HG02973 (cell line): ENCODE measurements at regions not wholly inside any gene's neighbourhood (a gene's known extent, or its start where the extent isn't known, plus 50 kb on each side); places are given as distances from the start of the nearest gene placed in this dataset.
"Not testable (repeated sequence)": the region's sequence is repeated elsewhere in the genome, so short reads cannot be mapped to it uniquely, and the experiment has no call there.

Experiments used
- ATAC-seq: cut with Tn5 transposase; IDR thresholded peaks from one replicate; pipeline ENCODE4 v1.9.1; 2021; ENCODE audit warnings: moderate library complexity; ENCODE audit not compliant: unreplicated experiment

GRCh38 chr12:83656004-83656403, 969.3 kb downstream of the TMTC2 start:
- ATAC-seq: no peak

- no peak for ATAC-seq
Observed at GRCh38 chr12:83642205-83642604, 955.5 kb downstream of the TMTC2 start.

GRCh38 chr12:83641789-83642188, 955.1 kb downstream of the TMTC2 start:
- no peak for ATAC-seq

- ATAC-seq: no peak
Observed at GRCh38 chr12:83634726-83635267, 948.1 kb downstream of the TMTC2 start.

GRCh38 chr12:83630526-83630925, 943.8 kb downstream of the TMTC2 start:
- no peak for ATAC-seq

- ATAC-seq: no peak
Observed at GRCh38 chr12:83629931-83630330, 943.2 kb downstream of the TMTC2 start.

GRCh38 chr12:83622205-83622604, 935.5 kb downstream of the TMTC2 start:
- ATAC-seq: no peak

GRCh38 chr12:83619973-83620372, 933.3 kb downstream of the TMTC2 start:
- no peak for ATAC-seq

GRCh38 chr12:83615152-83615551, 928.4 kb downstream of the TMTC2 start:
- no peak for ATAC-seq

GRCh38 chr12:83613586-83614110, 926.9 kb downstream of the TMTC2 start:
- no peak for ATAC-seq

GRCh38 chr12:83603106-83603505, 916.4 kb downstream of the TMTC2 start:
- ATAC-seq: no peak

GRCh38 chr12:83575326-83575725, 888.6 kb downstream of the TMTC2 start:
- ATAC-seq: no peak

- no peak for ATAC-seq
Observed at GRCh38 chr12:83574142-83574541, 887.4 kb downstream of the TMTC2 start.

- ATAC-seq: no peak
Observed at GRCh38 chr12:83573671-83574070, 887.0 kb downstream of the TMTC2 start.

- no peak for ATAC-seq
Observed at GRCh38 chr12:83559650-83560049, 872.9 kb downstream of the TMTC2 start.

GRCh38 chr12:83556040-83556439, 869.3 kb downstream of the TMTC2 start:
- ATAC-seq: not testable (repeated sequence)

GRCh38 chr12:83541446-83541845, 854.7 kb downstream of the TMTC2 start:
- no peak for ATAC-seq

GRCh38 chr12:83538361-83538965, 851.8 kb downstream of the TMTC2 start:
- ATAC-seq: no peak

- no peak for ATAC-seq
Observed at GRCh38 chr12:83537428-83538053, 850.8 kb downstream of the TMTC2 start.

- no peak for ATAC-seq
Observed at GRCh38 chr12:83536496-83536895, 849.8 kb downstream of the TMTC2 start.

GRCh38 chr12:83528571-83528970, 841.9 kb downstream of the TMTC2 start:
- ATAC-seq: no peak

GRCh38 chr12:83527810-83528209, 841.1 kb downstream of the TMTC2 start:
- no peak for ATAC-seq
